Spleen (tissue), 7 donors: ENCODE measurements at regions not wholly inside any gene's neighbourhood (a gene's known extent, or its start where the extent isn't known, plus 50 kb on each side); places are given as distances from the start of the nearest gene placed in this dataset.

Experiments used
- POLR2A ChIP-seq, 3 donors: fragments of 450-650 bp; IDR thresholded peaks; one replicate each; pipeline ENCODE4 v1.5.1; 2017; ENCODE audit warnings: antibody characterized with exemption in 3 of 3, mild to moderate bottlenecking in 1 of 3
- POLR2AphosphoS5 ChIP-seq, 3 donors: sonication (generic); formaldehyde crosslinking; IDR thresholded peaks; one replicate each; pipeline ENCODE4 v1.5.1; 2017; ENCODE audit warnings: antibody characterized with exemption in 3 of 3
- TF ChIP-seq, protein P1 (sequence below), 11 experiments: fragments of 200-600 bp in 7 of 11; fragments of 450-650 bp in 4 of 11; sonication (generic) in 4 of 11; IDR thresholded peaks in 8 of 11; conservative IDR thresholded peaks in 3 of 11; 1 replicate in 7 of 11; 2 replicates in 4 of 11; pipeline versions ENCODE4 v1.4.0 to v1.8.0; 2016 to 2021; ENCODE audit warnings: antibody characterized with exemption in 11 of 11, inconsistent platforms in 4 of 11, mild to moderate bottlenecking in 1 of 11
- donor health status: DM: no; HTN: no; CAD: no; lungs with moderate emphysema.
- donor health status: DM: no; HTN: no; CAD: no.
- donor health status: DM: no; HTN: no; CAD: no.

DNA sequence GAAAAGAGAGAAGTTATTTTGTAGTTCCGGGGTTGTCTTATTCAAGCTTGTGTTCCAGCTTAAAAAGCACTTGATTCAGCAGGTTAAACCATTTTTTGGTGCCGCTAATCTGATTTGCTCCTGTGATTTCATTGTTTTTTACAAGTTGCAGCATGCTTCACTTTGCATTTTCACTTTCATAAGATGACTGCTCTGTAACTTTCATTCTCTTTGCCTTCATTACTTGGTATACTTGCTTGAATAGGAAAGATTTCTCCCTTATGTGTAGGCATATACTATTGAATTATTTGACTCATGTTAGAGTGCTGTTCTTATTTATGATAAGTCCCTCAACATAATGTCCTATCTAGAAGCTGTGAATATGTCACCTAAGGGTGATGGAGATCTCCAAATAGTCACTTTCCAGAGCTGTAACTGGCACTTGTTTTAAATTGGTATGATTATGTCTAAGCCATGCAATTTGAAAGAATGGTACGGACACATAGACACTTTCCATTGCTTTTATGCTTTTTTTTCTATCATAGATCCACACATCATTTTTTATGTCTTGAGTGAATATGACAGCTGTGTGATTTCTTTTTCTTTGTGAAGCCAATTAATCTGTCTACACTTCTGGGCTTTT is 254.5 kb downstream of the DSEL start:
- TF ChIP-seq, protein P1, sequence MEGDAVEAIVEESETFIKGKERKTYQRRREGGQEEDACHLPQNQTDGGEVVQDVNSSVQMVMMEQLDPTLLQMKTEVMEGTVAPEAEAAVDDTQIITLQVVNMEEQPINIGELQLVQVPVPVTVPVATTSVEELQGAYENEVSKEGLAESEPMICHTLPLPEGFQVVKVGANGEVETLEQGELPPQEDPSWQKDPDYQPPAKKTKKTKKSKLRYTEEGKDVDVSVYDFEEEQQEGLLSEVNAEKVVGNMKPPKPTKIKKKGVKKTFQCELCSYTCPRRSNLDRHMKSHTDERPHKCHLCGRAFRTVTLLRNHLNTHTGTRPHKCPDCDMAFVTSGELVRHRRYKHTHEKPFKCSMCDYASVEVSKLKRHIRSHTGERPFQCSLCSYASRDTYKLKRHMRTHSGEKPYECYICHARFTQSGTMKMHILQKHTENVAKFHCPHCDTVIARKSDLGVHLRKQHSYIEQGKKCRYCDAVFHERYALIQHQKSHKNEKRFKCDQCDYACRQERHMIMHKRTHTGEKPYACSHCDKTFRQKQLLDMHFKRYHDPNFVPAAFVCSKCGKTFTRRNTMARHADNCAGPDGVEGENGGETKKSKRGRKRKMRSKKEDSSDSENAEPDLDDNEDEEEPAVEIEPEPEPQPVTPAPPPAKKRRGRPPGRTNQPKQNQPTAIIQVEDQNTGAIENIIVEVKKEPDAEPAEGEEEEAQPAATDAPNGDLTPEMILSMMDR (IDR thresholded peaks at IDR 0.05 in 8 of 11, conservative IDR thresholded peaks at IDR 0.05 in 3 of 11), result no peak
- no peak for TF ChIP-seq POLR2A (IDR thresholded peaks at IDR 0.05)
- TF ChIP-seq POLR2AphosphoS5 (IDR thresholded peaks at IDR 0.05), result no peak
